D721Med (cell line): ENCODE measurements at regions not wholly inside any gene's neighbourhood (a gene's known extent, or its start where the extent isn't known, plus 50 kb on each side); places are given as distances from the start of the nearest gene placed in this dataset.

Source experiments
- DNase-seq: peaks from one replicate; pipeline ENCODE4 v3.0.0; 2011; ENCODE audit warnings: low spot score; ENCODE audit not compliant: insufficient read length
- FAIRE-seq: peaks from 2 replicates; lab custom pipeline; 2011; peaks lifted over from hg19 to GRCh38; lab: Jason Lieb, UNC
- TF ChIP-seq, protein P1 (sequence below): IDR thresholded peaks from 2 replicates; pipeline ENCODE4 v1.5.1; 2012; ENCODE audit warnings: mild to moderate bottlenecking, control low read depth; ENCODE audit not compliant: insufficient read depth; ENCODE audit errors: missing control alignments

DNA sequence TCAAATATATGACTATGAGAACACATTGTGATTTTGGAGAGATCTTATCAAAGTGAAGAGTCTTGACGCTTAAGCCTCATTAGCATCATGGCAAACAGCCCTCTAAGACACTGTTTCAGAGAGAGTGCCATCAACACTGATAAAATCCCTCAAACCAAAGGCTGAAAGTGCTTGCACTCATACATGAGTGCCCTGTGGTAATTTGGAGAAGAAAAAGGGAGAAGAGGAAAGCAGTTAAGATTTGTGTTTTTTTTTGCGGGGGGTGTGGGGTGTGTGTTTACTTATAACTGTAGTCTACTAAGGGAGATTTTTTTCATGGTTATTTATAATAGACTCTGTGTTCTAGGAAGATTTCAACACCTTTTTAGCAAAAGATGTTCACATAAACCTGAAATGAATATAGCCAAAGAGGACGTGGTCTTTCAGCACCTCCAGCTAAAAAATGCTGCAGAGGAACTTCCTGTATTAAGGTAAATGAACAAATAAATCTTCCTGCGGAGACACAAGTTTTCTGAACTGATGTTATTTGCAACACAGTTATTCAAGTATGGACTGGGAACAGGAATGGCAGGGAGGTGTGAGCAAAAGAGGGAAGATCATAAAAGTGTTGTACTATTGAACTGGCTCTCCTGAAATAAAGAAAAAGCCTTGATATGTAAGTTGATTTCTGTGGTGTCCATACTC lies 81.9 kb upstream of the TGFBR2 start:
- DNase-seq (no peak), FAIRE-seq (no peak)
- TF ChIP-seq, protein P1, sequence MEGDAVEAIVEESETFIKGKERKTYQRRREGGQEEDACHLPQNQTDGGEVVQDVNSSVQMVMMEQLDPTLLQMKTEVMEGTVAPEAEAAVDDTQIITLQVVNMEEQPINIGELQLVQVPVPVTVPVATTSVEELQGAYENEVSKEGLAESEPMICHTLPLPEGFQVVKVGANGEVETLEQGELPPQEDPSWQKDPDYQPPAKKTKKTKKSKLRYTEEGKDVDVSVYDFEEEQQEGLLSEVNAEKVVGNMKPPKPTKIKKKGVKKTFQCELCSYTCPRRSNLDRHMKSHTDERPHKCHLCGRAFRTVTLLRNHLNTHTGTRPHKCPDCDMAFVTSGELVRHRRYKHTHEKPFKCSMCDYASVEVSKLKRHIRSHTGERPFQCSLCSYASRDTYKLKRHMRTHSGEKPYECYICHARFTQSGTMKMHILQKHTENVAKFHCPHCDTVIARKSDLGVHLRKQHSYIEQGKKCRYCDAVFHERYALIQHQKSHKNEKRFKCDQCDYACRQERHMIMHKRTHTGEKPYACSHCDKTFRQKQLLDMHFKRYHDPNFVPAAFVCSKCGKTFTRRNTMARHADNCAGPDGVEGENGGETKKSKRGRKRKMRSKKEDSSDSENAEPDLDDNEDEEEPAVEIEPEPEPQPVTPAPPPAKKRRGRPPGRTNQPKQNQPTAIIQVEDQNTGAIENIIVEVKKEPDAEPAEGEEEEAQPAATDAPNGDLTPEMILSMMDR = no peak

DNA sequence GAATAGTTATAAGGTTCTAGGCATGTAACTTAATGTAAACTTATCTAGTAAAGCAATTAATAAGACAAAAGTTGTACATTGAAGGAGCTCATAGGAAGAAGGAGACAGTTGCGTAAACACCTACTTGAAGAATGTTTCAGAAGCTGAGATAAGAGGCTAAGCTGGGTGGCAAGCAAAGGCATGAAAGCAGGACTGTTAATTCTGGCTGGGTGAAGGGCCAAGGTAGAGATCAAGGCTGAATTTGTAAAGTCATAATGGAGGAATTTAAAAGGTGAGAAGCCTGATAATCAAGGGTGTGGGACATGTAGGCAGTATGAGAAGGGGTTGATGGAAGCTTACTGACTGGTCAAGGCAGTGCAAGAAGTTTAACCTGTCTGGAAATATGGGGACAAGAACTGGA lies 80.4 kb upstream of the TGFBR2 start:
- no peak for FAIRE-seq
- no peak for DNase-seq
- TF ChIP-seq, protein P1 = no peak

DNA sequence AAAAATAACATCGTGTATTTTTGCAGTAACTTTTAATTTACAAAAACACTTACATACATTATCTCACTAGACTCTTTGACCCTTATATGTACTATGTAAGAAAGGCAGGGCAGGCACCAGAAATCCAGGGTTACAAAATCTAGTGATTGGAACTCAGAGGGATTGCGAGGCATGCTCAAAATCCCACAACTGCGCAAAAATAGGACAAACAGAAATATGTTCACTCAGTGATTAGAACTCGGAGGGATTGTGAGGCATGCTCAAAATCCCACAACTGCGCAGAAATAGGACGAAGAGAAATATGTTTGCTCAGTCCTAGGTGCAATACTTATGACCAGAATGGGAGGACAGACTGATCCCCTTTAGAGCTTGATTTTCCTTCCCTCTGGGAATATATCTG lies 79.2 kb upstream of the TGFBR2 start:
- TF ChIP-seq, protein P1 = no peak
- DNase-seq (no peak), FAIRE-seq (no peak)

DNA sequence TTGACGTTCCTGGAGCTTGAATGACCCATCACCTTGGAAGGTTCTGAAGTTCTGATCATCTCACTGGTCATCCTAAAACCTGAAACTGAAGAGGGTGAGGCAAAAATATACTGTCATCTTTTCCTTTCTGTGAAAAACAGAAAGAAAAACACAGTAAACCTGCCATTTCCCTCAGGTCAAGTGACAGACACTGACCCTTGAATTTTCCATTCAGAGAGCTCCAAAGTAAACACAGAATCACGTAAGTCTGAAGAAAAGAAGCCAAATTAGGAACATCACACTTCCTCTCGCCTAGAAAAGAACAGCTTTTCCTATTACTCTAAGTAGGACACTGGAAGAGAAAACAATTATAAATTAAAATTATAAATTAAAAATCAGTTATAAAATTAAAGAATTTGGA lies 78.7 kb upstream of the TGFBR2 start:
- FAIRE-seq (no peak), DNase-seq (no peak)
- TF ChIP-seq, protein P1 = no peak

DNA sequence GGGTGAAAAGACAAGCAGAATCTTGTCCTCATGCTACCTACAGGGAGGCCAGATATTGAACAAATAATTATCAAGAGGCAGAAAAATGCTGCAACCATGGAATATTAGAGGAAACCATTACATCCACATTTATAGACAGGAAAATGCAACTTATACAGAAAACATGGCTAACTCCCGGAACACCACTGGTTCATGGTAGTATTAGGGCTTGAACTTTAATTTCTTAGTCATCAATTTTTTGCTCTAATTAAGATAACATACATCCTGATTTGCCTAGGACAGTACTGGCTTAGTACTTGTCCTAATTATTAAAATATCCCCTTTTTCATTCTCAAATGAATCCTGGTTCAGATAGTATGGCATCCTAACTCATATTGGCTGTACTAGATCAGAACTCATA lies 76.3 kb upstream of the TGFBR2 start:
- TF ChIP-seq, protein P1 = no peak
- DNase-seq = no peak
- FAIRE-seq = no peak

DNA sequence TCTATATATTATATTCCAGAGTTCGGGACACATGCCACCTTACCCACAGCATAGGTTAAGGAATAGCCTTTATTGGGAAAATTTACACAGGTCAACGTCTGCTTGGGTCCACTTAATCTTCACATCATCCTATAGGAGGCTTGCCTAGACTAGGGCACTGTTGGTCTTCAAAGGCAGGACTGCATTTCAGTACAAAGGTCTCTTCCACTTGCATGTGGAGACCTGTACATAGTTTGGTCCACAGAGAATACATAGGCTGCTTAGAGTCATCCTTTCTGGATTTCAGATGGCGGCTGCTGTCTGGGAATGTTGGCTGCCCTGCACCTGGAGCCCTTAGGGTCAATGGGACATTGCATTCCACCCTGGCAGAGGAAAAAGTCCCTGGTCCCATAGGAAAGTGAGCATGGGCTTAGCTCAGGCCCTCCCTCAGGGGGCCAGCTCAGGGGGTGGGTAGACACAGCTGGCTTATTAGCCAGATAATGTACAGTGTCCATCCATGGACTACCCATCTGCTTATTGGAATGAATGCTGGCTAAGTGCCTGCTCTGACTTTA lies 75.3 kb upstream of the TGFBR2 start:
- TF ChIP-seq, protein P1 = no peak
- FAIRE-seq = no peak
- no peak for DNase-seq

DNA sequence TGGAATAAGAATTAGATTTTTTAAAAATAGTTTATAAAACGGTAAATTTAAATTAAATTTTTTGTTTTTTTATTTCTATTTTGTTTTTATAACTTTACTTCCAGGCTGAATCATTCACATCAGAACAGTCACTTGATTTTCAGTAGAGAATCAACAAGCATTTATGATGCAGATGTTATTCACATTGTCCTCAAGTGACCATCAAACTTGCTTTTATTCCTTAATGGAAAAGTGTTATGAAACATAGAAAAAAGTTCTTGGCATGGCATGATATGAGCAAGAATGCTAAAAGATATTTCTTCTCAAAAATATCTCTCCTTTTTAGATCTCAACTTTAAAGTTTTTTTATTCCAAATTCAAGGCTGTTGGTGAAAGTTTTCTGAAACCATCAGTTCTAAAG lies 70.9 kb upstream of the TGFBR2 start:
- TF ChIP-seq, protein P1 = no peak
- no peak for FAIRE-seq
- no peak for DNase-seq
